ENCODE measurements at regions not wholly inside any gene's neighbourhood (a gene's known extent, or its start where the extent isn't known, plus 50 kb on each side); places are given as distances from the start of the nearest gene placed in this dataset.

- no peak for TF ChIP-seq POLR2A (IDR thresholded peaks at IDR 0.05; ENCODE audit: low read length)
- TF ChIP-seq GATA1 (IDR thresholded peaks at IDR 0.05; ENCODE audit: low read depth, low read length) = no peak
- no peak for DNase-seq
Observed at GRCh38 chr14:104432611-104433231, 146.8 kb upstream of the C14orf180 start.

GRCh38 chr14:104433401-104434213 is 146.0 kb upstream of the C14orf180 start:
- DNase-seq = no peak
- no peak for TF ChIP-seq GATA1 (IDR thresholded peaks at IDR 0.05; ENCODE audit: low read depth, low read length)

GRCh38 chr14:104434214-104435076 is 145.1 kb upstream of the C14orf180 start:
- DNase-seq = no peak
- TF ChIP-seq POLR2A (IDR thresholded peaks at IDR 0.05; ENCODE audit: low read length) = no peak
- TF ChIP-seq GATA1 (IDR thresholded peaks at IDR 0.05; ENCODE audit: low read depth, low read length) = no peak

- TF ChIP-seq POLR2A (IDR thresholded peaks at IDR 0.05; ENCODE audit: low read length) = no peak
- DNase-seq = no peak
Observed at GRCh38 chr14:104435147-104436046, 144.2 kb upstream of the C14orf180 start.

GRCh38 chr14:104436047-104436591 is 143.4 kb upstream of the C14orf180 start:
- TF ChIP-seq GATA1 (IDR thresholded peaks at IDR 0.05; ENCODE audit: low read depth, low read length) (no peak), POLR2A (IDR thresholded peaks at IDR 0.05; ENCODE audit: low read length) (no peak)

GRCh38 chr14:104436741-104437701 is 142.5 kb upstream of the C14orf180 start:
- DNase-seq = no peak
- TF ChIP-seq GATA1 (IDR thresholded peaks at IDR 0.05; ENCODE audit: low read depth, low read length) (no peak), POLR2A (IDR thresholded peaks at IDR 0.05; ENCODE audit: low read length) (no peak)

More at GRCh38 chr14:104436047-104436591, 143.4 kb upstream of the C14orf180 start:
- peak in 1 of 2 experiments; percentile 7 for DNase-seq

GRCh38 chr14:104437703-104438102 is 141.9 kb upstream of the C14orf180 start:
- TF ChIP-seq POLR2A (IDR thresholded peaks at IDR 0.05; ENCODE audit: low read length) = no peak
- no peak for TF ChIP-seq GATA1 (IDR thresholded peaks at IDR 0.05; ENCODE audit: low read depth, low read length)
- no peak for DNase-seq

- TF ChIP-seq GATA1 (IDR thresholded peaks at IDR 0.05; ENCODE audit: low read depth, low read length) (no peak), POLR2A (IDR thresholded peaks at IDR 0.05; ENCODE audit: low read length) (no peak)
- no peak for DNase-seq
Observed at GRCh38 chr14:104438166-104438887, 141.2 kb upstream of the C14orf180 start.

- TF ChIP-seq POLR2A (IDR thresholded peaks at IDR 0.05; ENCODE audit: low read length) = no peak
- TF ChIP-seq GATA1 (IDR thresholded peaks at IDR 0.05; ENCODE audit: low read depth, low read length) = no peak
- DNase-seq = no peak
Observed at GRCh38 chr14:104439625-104440024, 139.9 kb upstream of the C14orf180 start.

GRCh38 chr14:104440297-104440956 is 139.1 kb upstream of the C14orf180 start:
- no peak for TF ChIP-seq GATA1 (IDR thresholded peaks at IDR 0.05; ENCODE audit: low read depth, low read length)
- no peak for TF ChIP-seq POLR2A (IDR thresholded peaks at IDR 0.05; ENCODE audit: low read length)
- DNase-seq = no peak

Measured in erythroblast (primary cell).